ENCODE measurements at regions not wholly inside any gene's neighbourhood (a gene's known extent, or its start where the extent isn't known, plus 50 kb on each side); places are given as distances from the start of the nearest gene placed in this dataset.

DNA sequence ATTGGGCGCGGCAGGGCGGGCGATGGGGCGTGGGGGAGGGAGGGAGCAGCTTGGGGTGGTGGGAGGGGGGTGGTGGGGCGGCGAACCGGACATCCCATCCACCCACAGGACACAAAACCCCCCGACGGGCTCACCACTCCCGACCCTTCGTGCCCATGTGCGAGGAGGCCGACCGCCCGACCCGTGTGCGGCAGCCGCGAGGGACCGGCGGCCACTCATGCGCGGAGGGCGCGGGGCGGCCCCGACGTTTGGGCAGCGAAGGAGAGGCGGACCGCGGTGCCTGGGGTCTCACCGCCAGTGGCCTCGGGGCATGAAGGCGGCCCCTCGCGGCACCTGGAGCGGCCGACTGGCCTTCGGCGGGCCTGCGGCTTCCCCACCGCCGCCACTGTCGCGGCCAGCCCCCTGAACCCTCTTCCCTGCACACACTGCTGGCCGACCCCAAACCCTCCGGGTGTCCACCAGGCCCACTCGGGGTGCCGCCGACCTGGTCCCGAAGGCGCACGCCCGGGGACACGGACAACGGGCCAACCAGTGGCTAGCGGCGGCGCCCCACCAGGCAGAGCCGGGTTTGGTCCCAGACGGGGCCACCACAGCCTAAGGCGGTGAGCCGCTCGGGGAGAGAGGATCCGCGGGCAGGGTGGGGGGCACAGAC is 94.6 kb upstream of the ANKRD30BL start:
- TF ChIP-seq POLR2A (IDR thresholded peaks at IDR 0.05; ENCODE audit: low read length) (no peak), GATA1 (IDR thresholded peaks at IDR 0.05; ENCODE audit: low read depth, low read length) (no peak)
